ENCODE measurements at regions not wholly inside any gene's neighbourhood (a gene's known extent, or its start where the extent isn't known, plus 50 kb on each side); places are given as distances from the start of the nearest gene placed in this dataset.

- no peak for TF ChIP-seq POLR2A (IDR thresholded peaks at IDR 0.05)
- TF ChIP-seq CTCF (IDR thresholded peaks at IDR 0.05) = peak in 5 of 7 experiments; percentile 58 to 88 (median 80)
- TF ChIP-seq EP300 (IDR thresholded peaks at IDR 0.05) = no peak
- TF ChIP-seq POLR2AphosphoS5 (IDR thresholded peaks at IDR 0.05) = no peak
Measured at GRCh38 chr12:66860752-66861750, 182.2 kb upstream of the GRIP1 start.

All from stomach (tissue), 4 donors.